B cell (primary cell): ENCODE measurements at regions not wholly inside any gene's neighbourhood (a gene's known extent, or its start where the extent isn't known, plus 50 kb on each side); places are given as distances from the start of the nearest gene placed in this dataset.

Source experiments
- CTCF ChIP-seq: fragments of 200-600 bp; IDR thresholded peaks from one replicate; pipeline ENCODE4 v1.8.0; 2022; ENCODE audit warnings: antibody characterized with exemption, mild to moderate bottlenecking
- EZH2 ChIP-seq: IDR thresholded peaks from 2 replicates; pipeline ENCODE4 v1.6.1; 2012; ENCODE audit warnings: borderline replicate concordance, low read depth, mild to moderate bottlenecking, moderate library complexity, low read length; ENCODE audit not compliant: insufficient read depth, poor library complexity, severe bottlenecking

GRCh38 chr14:51600658-51601057 is 51.1 kb upstream of the FRMD6 start:
- TF ChIP-seq CTCF (no peak), EZH2 (no peak)
